Stimulated activated CD4-positive, alpha-beta T cell treated with anti-CD3 and anti-CD28 coated beads, Interleukin-4, amount 100 ng/mL, for 4 hours (primary cell): ENCODE measurements at regions not wholly inside any gene's neighbourhood (a gene's known extent, or its start where the extent isn't known, plus 50 kb on each side); places are given as distances from the start of the nearest gene placed in this dataset.

Experiments
- DNase-seq, 2 experiments: peaks; one replicate each; pipeline ENCODE4 v3.0.0-alpha.2; 2020

GRCh38 chr22:48753752-48754517 lies 1073.7 kb downstream of the BRD1 start:
- no peak for DNase-seq

DNA sequence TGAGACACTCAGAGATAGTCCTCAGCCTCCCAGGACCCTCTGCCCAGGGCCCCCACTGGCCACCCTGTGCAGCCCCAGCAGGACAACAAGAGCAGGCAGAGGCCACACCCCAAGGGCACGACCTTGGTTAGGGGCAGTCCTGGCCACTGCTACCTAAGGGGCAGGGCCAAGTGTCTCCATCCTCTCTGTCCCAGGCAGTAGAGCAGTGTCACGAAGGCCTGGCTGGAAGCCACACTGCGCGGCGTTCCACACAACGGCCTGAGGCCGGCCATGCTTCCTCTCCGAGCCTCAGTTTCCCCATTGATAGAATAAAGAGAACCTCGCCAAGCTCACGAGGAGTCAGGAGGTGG lies 1074.3 kb downstream of the BRD1 start:
- no peak for DNase-seq

- no peak for DNase-seq
Measured at GRCh38 chr22:48752451-48753380, 1075.0 kb downstream of the BRD1 start.

GRCh38 chr22:48751539-48752437 lies 1075.9 kb downstream of the BRD1 start:
- no peak for DNase-seq

GRCh38 chr22:48750826-48751440 lies 1076.7 kb downstream of the BRD1 start:
- no peak for DNase-seq

DNA sequence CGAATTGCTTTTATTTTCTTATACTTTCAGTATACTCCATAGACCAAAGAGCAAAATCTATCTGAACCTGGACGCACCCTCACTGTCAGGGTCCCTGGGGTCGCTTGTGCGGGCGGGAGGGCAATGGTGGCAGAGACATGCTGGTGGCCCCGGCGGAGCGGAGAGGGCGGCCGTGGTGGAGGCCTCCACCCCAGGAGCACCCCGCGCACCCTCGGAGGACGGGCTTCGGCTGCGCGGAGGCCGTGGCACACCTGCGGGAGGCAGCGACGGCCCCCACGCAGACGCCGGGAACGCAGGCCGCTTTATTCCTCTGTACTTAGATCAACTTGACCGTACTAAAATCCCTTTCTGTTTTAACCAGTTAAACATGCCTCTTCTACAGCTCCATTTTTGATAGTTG lies 1077.4 kb downstream of the BRD1 start:
- DNase-seq: no peak

DNA sequence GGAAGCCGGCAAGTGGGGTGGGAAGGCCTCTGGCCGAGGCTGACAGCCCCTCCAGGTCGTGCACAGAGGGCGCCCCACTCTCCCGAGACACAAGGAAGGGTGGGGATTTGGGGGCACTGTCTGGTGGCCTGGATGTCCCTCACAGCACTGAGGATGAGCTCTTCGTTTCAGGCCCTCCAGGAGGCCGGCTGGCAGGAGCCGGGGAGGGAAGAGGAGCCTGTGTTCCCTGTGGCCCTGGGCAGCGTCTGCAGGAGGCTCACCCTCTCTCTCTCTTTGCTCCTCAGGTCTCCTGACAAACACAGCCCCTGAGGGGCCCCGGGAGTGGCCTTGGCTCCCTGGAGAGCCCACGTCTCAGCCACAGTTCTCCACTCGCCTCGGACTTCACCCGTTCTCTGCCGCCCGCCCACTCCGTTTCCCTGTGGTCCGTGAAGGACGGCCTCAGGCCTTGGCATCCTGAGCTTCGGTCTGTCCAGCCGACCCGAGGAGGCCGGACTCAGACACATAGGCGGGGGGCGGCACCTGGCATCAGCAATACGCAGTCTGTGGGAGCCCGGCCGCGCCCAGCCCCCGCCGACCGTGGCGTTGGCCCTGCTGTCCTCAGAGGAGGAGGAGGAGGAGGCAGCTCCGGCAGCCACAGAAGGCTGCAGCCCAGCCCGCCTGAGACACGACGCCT lies 1078.0 kb downstream of the BRD1 start:
- DNase-seq: no peak

- no peak for DNase-seq
Measured at GRCh38 chr22:48748860-48749554, 1078.7 kb downstream of the BRD1 start.

- no peak for DNase-seq
Measured at GRCh38 chr22:48748113-48748859, 1079.4 kb downstream of the BRD1 start.

GRCh38 chr22:48746789-48747425 lies 1080.8 kb downstream of the BRD1 start:
- DNase-seq: no peak

- DNase-seq: no peak
Measured at GRCh38 chr22:48745842-48746788, 1081.6 kb downstream of the BRD1 start.

- no peak for DNase-seq
Measured at GRCh38 chr22:48744967-48745841, 1082.5 kb downstream of the BRD1 start.

DNA sequence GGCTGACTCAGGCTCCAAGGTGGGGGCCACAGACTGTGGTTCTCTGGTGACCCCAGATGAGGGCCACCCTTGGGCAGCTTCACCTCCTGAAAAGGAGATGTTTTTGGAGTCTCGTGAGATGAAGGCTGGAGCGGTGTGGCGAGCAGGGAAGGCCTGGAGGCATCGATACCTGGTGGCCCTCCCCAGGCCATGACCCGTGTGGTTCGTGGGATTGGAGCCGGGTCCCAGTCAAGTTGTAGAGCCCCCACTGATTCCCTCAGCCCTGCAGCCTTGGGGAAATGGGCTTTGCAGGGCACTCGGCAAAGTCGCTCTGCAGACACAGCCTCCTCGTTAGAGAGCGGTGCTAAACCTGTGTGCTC lies 1083.4 kb downstream of the BRD1 start:
- no peak for DNase-seq

DNA sequence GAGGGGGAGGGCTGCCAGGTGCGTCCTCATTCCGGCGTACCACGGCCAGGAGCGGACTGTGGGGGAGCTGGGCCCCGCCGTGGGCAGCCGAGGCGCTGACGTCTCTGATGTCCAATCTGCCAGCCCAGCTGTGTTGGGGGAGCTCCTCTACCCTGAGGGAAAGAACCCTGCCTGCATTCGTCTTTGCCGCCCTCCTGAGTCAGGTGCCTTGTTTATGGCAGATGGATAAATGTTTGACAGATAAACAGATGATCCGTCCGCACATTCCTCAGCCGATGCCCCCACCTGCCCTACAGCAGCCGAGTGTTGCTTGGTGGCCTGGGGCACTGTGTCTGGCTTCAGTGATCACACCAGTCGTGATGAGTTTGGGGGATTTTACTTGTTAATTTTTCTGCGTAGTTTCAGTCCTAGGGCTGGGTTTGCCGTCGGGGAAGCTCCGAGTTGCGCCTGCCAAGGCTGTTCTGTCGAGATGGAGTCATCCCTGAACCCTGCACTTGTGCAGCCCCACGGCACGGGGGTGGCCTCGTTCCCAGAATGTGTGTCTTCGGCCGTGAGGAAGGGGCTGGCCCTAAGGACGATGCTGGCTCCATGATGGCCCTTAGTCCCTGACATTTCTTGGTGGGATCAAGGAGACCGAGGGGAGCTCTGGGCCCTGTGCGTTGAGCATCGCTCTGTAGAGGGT lies 1083.9 kb downstream of the BRD1 start:
- no peak for DNase-seq

- DNase-seq: no peak
Measured at GRCh38 chr22:48742556-48743343, 1084.9 kb downstream of the BRD1 start.

GRCh38 chr22:48742191-48742555 lies 1085.5 kb downstream of the BRD1 start:
- DNase-seq: no peak

- no peak for DNase-seq
Measured at GRCh38 chr22:48741540-48741939, 1086.1 kb downstream of the BRD1 start.
